Gastrocnemius medialis (tissue), 4 donors: ENCODE measurements at regions not wholly inside any gene's neighbourhood (a gene's known extent, or its start where the extent isn't known, plus 50 kb on each side); places are given as distances from the start of the nearest gene placed in this dataset.

Experiments used
- ATAC-seq, 2 donors: fragments of 150-250 bp; one replicate each; pipeline ENCODE4 v1.9.1; 2016
- DNase-seq, 2 donors: peaks; one replicate each; pipeline ENCODE4 v3.0.0-alpha.2; 2019
- H3K27ac ChIP-seq, 4 donors: fragments of 200-600 bp; sonication (generic); 1 replicate in 1 of 4; 2 replicates in 3 of 4; pipeline ENCODE4 v1.5.1; 2016 to 2018; ENCODE audit warnings: mild to moderate bottlenecking in 2 of 4, moderate library complexity in 1 of 4
- H3K27me3 ChIP-seq, 3 donors: fragments of 200-600 bp; sonication (generic) in 2 of 3; 1 replicate in 1 of 3; 2 replicates in 2 of 3; pipeline versions ENCODE4 v1.5.1 to v1.6.0; 2016 to 2019; ENCODE audit warnings: mild to moderate bottlenecking in 1 of 3, moderate library complexity in 1 of 3
- H3K36me3 ChIP-seq, 2 donors: fragments of 200-600 bp; sonication (generic) in 1 of 2; one replicate each; pipeline ENCODE4 v1.5.1; 2017 to 2018
- H3K4me1 ChIP-seq, 2 donors: fragments of 200-600 bp; sonication (generic) in 1 of 2; one replicate each; pipeline ENCODE4 v1.5.1; 2016 to 2017; ENCODE audit warnings: mild to moderate bottlenecking in 2 of 2
- H3K4me3 ChIP-seq, 4 donors: fragments of 200-600 bp; sonication (generic) in 3 of 4; 1 replicate in 1 of 4; 2 replicates in 3 of 4; pipeline ENCODE4 v1.5.1; 2016 to 2019; ENCODE audit warnings: mild to moderate bottlenecking in 2 of 4
- H3K9me3 ChIP-seq, 3 donors: fragments of 200-600 bp; sonication (generic) in 2 of 3; 1 replicate in 1 of 3; 2 replicates in 2 of 3; pipeline ENCODE4 v1.5.1; 2016 to 2019
- CTCF ChIP-seq, 5 experiments: fragments of 450-650 bp in 3 of 5; fragments of 200-600 bp in 2 of 5; sonication (generic) in 2 of 5; IDR thresholded peaks in 4 of 5; conservative IDR thresholded peaks in 1 of 5; 1 replicate in 4 of 5; 2 replicates in 1 of 5; pipeline ENCODE4 v1.5.1; 2016 to 2019; ENCODE audit warnings: antibody characterized with exemption in 5 of 5, mild to moderate bottlenecking in 3 of 5, moderate library complexity in 3 of 5
- POLR2A ChIP-seq, 2 donors: fragments of 450-650 bp; IDR thresholded peaks; one replicate each; pipeline ENCODE4 v1.6.1; 2017; ENCODE audit warnings: antibody characterized with exemption in 2 of 2, mild to moderate bottlenecking in 2 of 2, moderate library complexity in 2 of 2
- in situ Hi-C, 4 donors: fragments of 200-750 bp; cut with MboI; loops; one replicate each; pipeline versions ENCODE4 v1.15.0 to v1.8.0; 2017; ENCODE audit warnings: low sequenced_read_pairs in 4 of 4
- intact Hi-C: fragments of 100-400 bp; cut with DNase I; formaldehyde crosslinking; loops from one replicate; pipeline ENCODE4 v1.15.1; 2023; ENCODE audit warnings: low total_unique reads

- H3K27ac ChIP-seq: no peak overlapping the region
- TF ChIP-seq CTCF (IDR thresholded peaks at IDR 0.05 in 4 of 5, conservative IDR thresholded peaks at IDR 0.05 in 1 of 5): no peak
- no peak for TF ChIP-seq POLR2A (IDR thresholded peaks at IDR 0.05)
- H3K4me1 ChIP-seq: no peaks in the 10 kb centered on the region
- intact Hi-C loops (no loop called here), in situ Hi-C loops (no loop called here)
- H3K9me3 ChIP-seq: no peaks in the 10 kb centered on the region
- H3K4me3 ChIP-seq: no peak overlapping the region
- no peak for DNase-seq
- no peaks in the 10 kb centered on the region for H3K27me3 ChIP-seq
- ATAC-seq: no peak
- H3K36me3 ChIP-seq: no peaks in the 10 kb centered on the region
Measured at GRCh38 chr1:232196042-232196441, 433.9 kb downstream of the SIPA1L2 start.

GRCh38 chr1:232194424-232194823, 435.5 kb downstream of the SIPA1L2 start:
- H3K4me1 ChIP-seq: no peaks in the 10 kb centered on the region
- H3K4me3 ChIP-seq: no peak overlapping the region
- in situ Hi-C loops (no loop called here), intact Hi-C loops (no loop called here)
- ATAC-seq: no peak
- no peak for DNase-seq
- H3K27me3 ChIP-seq: no peaks in the 10 kb centered on the region
- no peak overlapping the region for H3K27ac ChIP-seq
- TF ChIP-seq POLR2A (IDR thresholded peaks at IDR 0.05) (no peak), CTCF (IDR thresholded peaks at IDR 0.05 in 4 of 5, conservative IDR thresholded peaks at IDR 0.05 in 1 of 5) (no peak)
- no peaks in the 10 kb centered on the region for H3K9me3 ChIP-seq
- no peaks in the 10 kb centered on the region for H3K36me3 ChIP-seq

GRCh38 chr1:232193451-232193783, 436.5 kb downstream of the SIPA1L2 start:
- TF ChIP-seq POLR2A (IDR thresholded peaks at IDR 0.05) (no peak), CTCF (IDR thresholded peaks at IDR 0.05 in 4 of 5, conservative IDR thresholded peaks at IDR 0.05 in 1 of 5) (no peak)
- Histone ChIP-seq H3K9me3 (no peaks in the 10 kb centered on the region), H3K27me3 (no peaks in the 10 kb centered on the region), H3K27ac (no peak overlapping the region), H3K4me3 (no peak overlapping the region), H3K36me3 (no peaks in the 10 kb centered on the region), H3K4me1 (no peaks in the 10 kb centered on the region)
- in situ Hi-C loops: no loop called here
- no peak for ATAC-seq
- intact Hi-C loops: no loop called here
- DNase-seq: no peak

GRCh38 chr1:232192781-232193450, 437.0 kb downstream of the SIPA1L2 start:
- in situ Hi-C loops: no loop called here
- intact Hi-C loops: no loop called here
- DNase-seq: no peak
- Histone ChIP-seq H3K9me3 (no peaks in the 10 kb centered on the region), H3K27ac (no peak overlapping the region), H3K4me3 (no peak overlapping the region), H3K36me3 (no peaks in the 10 kb centered on the region), H3K27me3 (no peaks in the 10 kb centered on the region), H3K4me1 (no peaks in the 10 kb centered on the region)
- ATAC-seq: no peak
- TF ChIP-seq CTCF (IDR thresholded peaks at IDR 0.05 in 4 of 5, conservative IDR thresholded peaks at IDR 0.05 in 1 of 5) (no peak), POLR2A (IDR thresholded peaks at IDR 0.05) (no peak)

GRCh38 chr1:232191560-232191959, 438.4 kb downstream of the SIPA1L2 start:
- intact Hi-C loops: no loop called here
- in situ Hi-C loops: no loop called here
- DNase-seq (no peak), ATAC-seq (no peak)
- no peaks in the 10 kb centered on the region for H3K9me3 ChIP-seq
- TF ChIP-seq POLR2A (IDR thresholded peaks at IDR 0.05) (no peak), CTCF (IDR thresholded peaks at IDR 0.05 in 4 of 5, conservative IDR thresholded peaks at IDR 0.05 in 1 of 5) (no peak)
- no peaks in the 10 kb centered on the region for H3K4me1 ChIP-seq
- H3K4me3 ChIP-seq: no peak overlapping the region
- no peak overlapping the region for H3K27ac ChIP-seq
- no peaks in the 10 kb centered on the region for H3K36me3 ChIP-seq
- H3K27me3 ChIP-seq: no peaks in the 10 kb centered on the region
